K562 (cell line): ENCODE measurements at regions not wholly inside any gene's neighbourhood (a gene's known extent, or its start where the extent isn't known, plus 50 kb on each side); places are given as distances from the start of the nearest gene placed in this dataset.
A peak's percentile ranks its signal among the peaks of the same experiment; 100 is the strongest.

Experiments used
- CBFA2T3 ChIP-seq: fragments of 450-650 bp; IDR thresholded peaks from 2 replicates; pipeline ENCODE4 v1.6.1; 2017
- CBX2 ChIP-seq: fragments of 200-600 bp; sonication (generic); IDR thresholded peaks from one replicate; pipeline ENCODE4 v1.6.1; 2012; ENCODE audit warnings: mild to moderate bottlenecking, low read length, inconsistent platforms; ENCODE audit not compliant: insufficient read depth, poor library complexity, severe bottlenecking
- EP300 ChIP-seq: IDR thresholded peaks from 2 replicates; pipeline ENCODE4 v1.6.1; 2012; ENCODE audit warnings: low read length, improper control_type of control experiment
- ETV6 ChIP-seq, 3 experiments: fragments of 150-350 bp in 1 of 3; sonication (generic) in 1 of 3; formaldehyde crosslinking in 1 of 3; IDR thresholded peaks; 2 replicates each; pipeline versions ENCODE4 v1.6.1 to v1.8.0; 2014 to 2022; ENCODE audit warnings: borderline replicate concordance in 2 of 3, low read depth in 2 of 3, antibody characterized with exemption in 1 of 3, low read length in 1 of 3, mild to moderate bottlenecking in 1 of 3, missing genetic modification reagents in 1 of 3
- FOXM1 ChIP-seq, 2 experiments: fragments of 450-650 bp in 1 of 2; sonication (generic) in 1 of 2; formaldehyde crosslinking in 1 of 2; IDR thresholded peaks; 2 replicates each; pipeline versions ENCODE4 v1.6.1 to v1.9.0; 2017 to 2022; ENCODE audit warnings: low read depth in 2 of 2, mild to moderate bottlenecking in 2 of 2, missing genetic modification reagents in 1 of 2, moderate library complexity in 1 of 2
- HDGF ChIP-seq: fragments of 450-650 bp; IDR thresholded peaks from 2 replicates; pipeline ENCODE4 v1.6.1; 2016
- KDM5B ChIP-seq: fragments of 200-600 bp; sonication (generic); IDR thresholded peaks from 2 replicates; pipeline ENCODE4 v1.6.1; 2012; ENCODE audit warnings: low read depth, mild to moderate bottlenecking, moderate library complexity, low read length, control low read depth, inconsistent platforms; ENCODE audit not compliant: insufficient replicate concordance
- NR2F6 ChIP-seq: fragments of 450-650 bp; formaldehyde crosslinking; IDR thresholded peaks from 2 replicates; pipeline ENCODE4 v1.4.0; 2020; ENCODE audit warnings: mild to moderate bottlenecking
- RCOR1 ChIP-seq, 2 experiments: IDR thresholded peaks; 2 replicates each; pipeline ENCODE4 v1.6.1; 2012; ENCODE audit warnings: low read depth in 2 of 2, low read length in 2 of 2, borderline replicate concordance in 1 of 2, improper control_type of control experiment in 1 of 2
- SLC30A9 ChIP-seq: fragments of 250-450 bp; sonication (Bioruptor Pico); IDR thresholded peaks from 2 replicates; pipeline ENCODE4 v1.8.0; 2022; ENCODE audit warnings: mild to moderate bottlenecking, moderate library complexity
- SRSF9 ChIP-seq: fragments of 200-400 bp; formaldehyde crosslinking; IDR thresholded peaks from 2 replicates; pipeline ENCODE4 v1.6.1; 2017; ENCODE audit warnings: low read depth, low read length, borderline replicate concordance
- ZNF586 ChIP-seq: fragments of 450-650 bp; formaldehyde crosslinking; conservative IDR thresholded peaks from 2 replicates; pipeline ENCODE4 v1.4.0; 2020; ENCODE audit warnings: mild to moderate bottlenecking, moderate library complexity
- TF ChIP-seq, protein P1 (sequence below): sonication (generic); formaldehyde crosslinking; IDR thresholded peaks from 2 replicates; pipeline ENCODE4 v1.8.0; 2023; ENCODE audit warnings: mild to moderate bottlenecking, missing genetic modification reagents
- TF ChIP-seq, protein P2 (sequence below): fragments of 250-450 bp; sonication (Bioruptor Pico); IDR thresholded peaks from 2 replicates; pipeline ENCODE4 v1.4.0; 2020; ENCODE audit warnings: mild to moderate bottlenecking, moderate library complexity, borderline replicate concordance
- TF ChIP-seq, protein P3 (sequence below), 2 experiments: fragments of 450-650 bp in 1 of 2; sonication (generic) in 1 of 2; formaldehyde crosslinking in 1 of 2; IDR thresholded peaks in 1 of 2; conservative IDR thresholded peaks in 1 of 2; 2 replicates each; pipeline versions ENCODE4 v1.6.1 to v1.8.1; 2016 to 2023; ENCODE audit warnings: mild to moderate bottlenecking in 2 of 2, moderate library complexity in 2 of 2, inconsistent platforms in 1 of 2, missing genetic modification reagents in 1 of 2

DNA sequence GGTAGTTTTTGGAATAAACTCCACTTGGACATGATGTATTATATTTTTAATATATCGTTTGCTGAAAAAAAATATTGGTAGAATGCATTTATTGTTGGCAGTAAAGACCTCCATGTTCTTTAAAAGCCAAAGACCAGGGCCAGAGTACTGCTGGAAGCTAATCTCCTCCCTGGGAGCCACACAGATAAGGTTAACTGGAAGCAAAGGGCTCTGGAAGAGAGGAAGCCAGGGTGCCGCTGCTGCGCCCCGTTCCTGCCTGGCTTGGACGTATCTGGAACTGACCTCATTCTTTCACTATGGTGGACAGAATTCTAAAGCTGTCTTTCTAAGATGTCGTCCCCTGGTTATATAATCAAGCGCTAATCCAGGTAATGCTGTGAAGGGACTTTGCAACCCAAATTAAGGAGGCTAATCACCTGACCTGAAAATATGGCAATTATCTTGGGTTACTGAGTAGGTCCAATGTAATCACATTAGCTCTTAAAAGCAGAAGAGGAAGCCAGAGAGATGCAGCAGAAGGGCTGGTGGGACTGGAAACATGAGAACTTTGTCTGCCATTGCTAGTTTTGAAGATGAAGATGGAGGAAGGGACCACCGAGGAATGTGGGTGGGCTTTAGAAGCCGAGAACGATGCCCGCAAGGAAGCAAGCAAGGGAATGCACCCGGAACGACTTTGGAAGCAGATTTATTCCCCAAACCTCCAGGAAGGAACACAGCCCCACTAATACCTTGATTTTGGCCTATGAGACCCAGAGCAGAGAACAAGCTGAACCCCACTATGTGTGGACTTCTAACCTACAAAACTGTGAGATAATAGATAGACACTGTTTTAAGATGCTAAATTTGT is 167.7 kb upstream of the KCNJ15 start (continued):
- TF ChIP-seq CBX2 = no peak
- TF ChIP-seq EP300 = peak; percentile 46; the same call in 1 of the 2 replicates
- no peak for TF ChIP-seq ZNF586
- TF ChIP-seq HDGF = 0 out of 2 replicates have a peak, but pooled peaks have one; percentile 51
- no peak for TF ChIP-seq SRSF9
- no peak for TF ChIP-seq SLC30A9 (CRISPR knock-in tag)
- no peak for TF ChIP-seq ETV6 (IDR thresholded peaks at IDR 0.05; ENCODE audit: borderline replicate concordance in 1 of 2, low read depth in 2 of 2, low read length in 1 of 2)
- TF ChIP-seq ETV6 (CRISPR knock-in tag; IDR thresholded peaks at IDR 0.05; ENCODE audit: borderline replicate concordance) = no peak
- TF ChIP-seq, protein P1, sequence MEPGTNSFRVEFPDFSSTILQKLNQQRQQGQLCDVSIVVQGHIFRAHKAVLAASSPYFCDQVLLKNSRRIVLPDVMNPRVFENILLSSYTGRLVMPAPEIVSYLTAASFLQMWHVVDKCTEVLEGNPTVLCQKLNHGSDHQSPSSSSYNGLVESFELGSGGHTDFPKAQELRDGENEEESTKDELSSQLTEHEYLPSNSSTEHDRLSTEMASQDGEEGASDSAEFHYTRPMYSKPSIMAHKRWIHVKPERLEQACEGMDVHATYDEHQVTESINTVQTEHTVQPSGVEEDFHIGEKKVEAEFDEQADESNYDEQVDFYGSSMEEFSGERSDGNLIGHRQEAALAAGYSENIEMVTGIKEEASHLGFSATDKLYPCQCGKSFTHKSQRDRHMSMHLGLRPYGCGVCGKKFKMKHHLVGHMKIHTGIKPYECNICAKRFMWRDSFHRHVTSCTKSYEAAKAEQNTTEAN (CRISPR knock-in tag) = no peak
- peak in 1 of 2 experiments; percentile 64; a peak in 1 of 4 replicates for TF ChIP-seq RCOR1 (IDR thresholded peaks at IDR 0.05; ENCODE audit: borderline replicate concordance in 1 of 2, low read depth in 2 of 2, low read length in 2 of 2)
- TF ChIP-seq, protein P2, sequence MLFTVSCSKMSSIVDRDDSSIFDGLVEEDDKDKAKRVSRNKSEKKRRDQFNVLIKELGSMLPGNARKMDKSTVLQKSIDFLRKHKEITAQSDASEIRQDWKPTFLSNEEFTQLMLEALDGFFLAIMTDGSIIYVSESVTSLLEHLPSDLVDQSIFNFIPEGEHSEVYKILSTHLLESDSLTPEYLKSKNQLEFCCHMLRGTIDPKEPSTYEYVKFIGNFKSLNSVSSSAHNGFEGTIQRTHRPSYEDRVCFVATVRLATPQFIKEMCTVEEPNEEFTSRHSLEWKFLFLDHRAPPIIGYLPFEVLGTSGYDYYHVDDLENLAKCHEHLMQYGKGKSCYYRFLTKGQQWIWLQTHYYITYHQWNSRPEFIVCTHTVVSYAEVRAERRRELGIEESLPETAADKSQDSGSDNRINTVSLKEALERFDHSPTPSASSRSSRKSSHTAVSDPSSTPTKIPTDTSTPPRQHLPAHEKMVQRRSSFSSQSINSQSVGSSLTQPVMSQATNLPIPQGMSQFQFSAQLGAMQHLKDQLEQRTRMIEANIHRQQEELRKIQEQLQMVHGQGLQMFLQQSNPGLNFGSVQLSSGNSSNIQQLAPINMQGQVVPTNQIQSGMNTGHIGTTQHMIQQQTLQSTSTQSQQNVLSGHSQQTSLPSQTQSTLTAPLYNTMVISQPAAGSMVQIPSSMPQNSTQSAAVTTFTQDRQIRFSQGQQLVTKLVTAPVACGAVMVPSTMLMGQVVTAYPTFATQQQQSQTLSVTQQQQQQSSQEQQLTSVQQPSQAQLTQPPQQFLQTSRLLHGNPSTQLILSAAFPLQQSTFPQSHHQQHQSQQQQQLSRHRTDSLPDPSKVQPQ (CRISPR knock-in tag) = no peak
- TF ChIP-seq KDM5B = peak; percentile 35
- TF ChIP-seq, protein P3, sequence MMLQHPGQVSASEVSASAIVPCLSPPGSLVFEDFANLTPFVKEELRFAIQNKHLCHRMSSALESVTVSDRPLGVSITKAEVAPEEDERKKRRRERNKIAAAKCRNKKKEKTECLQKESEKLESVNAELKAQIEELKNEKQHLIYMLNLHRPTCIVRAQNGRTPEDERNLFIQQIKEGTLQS (IDR thresholded peaks at IDR 0.05) = no peak
- TF ChIP-seq, protein P3 (CRISPR knock-in tag; conservative IDR thresholded peaks at IDR 0.05) = no peak; the same call in 1 of the 2 replicates
- TF ChIP-seq CBFA2T3 = peak; percentile 53; the same call in 1 of the 2 replicates
- no peak for TF ChIP-seq NR2F6 (CRISPR knock-in tag)
- no peak for TF ChIP-seq FOXM1 (IDR thresholded peaks at IDR 0.05; ENCODE audit: low read depth)
- TF ChIP-seq FOXM1 (CRISPR knock-in tag; IDR thresholded peaks at IDR 0.05; ENCODE audit: low read depth) = no peak
